ENCODE measurements at regions not wholly inside any gene's neighbourhood (a gene's known extent, or its start where the extent isn't known, plus 50 kb on each side); places are given as distances from the start of the nearest gene placed in this dataset.

DNA sequence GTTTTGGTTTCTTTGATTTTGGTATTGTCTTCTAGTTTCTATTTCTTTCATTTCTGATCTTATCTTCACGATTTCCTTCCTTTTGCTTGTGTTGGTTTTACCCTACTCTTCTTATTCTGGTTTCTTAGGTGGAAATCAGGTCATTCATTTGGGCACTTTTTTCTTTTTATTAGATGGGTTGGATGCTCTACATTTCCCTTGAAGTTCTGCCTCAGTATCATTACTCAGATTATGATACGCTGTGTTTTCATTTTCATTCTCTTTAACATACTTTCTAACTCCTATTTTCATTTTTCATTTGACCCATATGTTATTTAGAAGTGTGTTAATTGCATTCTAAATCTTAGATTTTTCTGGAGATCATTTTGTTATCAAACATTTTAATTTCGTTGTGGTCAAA is 108.6 kb downstream of the IRF8 start:
- no peak for TF ChIP-seq ZFX (IDR thresholded peaks at IDR 0.05)
- TF ChIP-seq, protein P1, sequence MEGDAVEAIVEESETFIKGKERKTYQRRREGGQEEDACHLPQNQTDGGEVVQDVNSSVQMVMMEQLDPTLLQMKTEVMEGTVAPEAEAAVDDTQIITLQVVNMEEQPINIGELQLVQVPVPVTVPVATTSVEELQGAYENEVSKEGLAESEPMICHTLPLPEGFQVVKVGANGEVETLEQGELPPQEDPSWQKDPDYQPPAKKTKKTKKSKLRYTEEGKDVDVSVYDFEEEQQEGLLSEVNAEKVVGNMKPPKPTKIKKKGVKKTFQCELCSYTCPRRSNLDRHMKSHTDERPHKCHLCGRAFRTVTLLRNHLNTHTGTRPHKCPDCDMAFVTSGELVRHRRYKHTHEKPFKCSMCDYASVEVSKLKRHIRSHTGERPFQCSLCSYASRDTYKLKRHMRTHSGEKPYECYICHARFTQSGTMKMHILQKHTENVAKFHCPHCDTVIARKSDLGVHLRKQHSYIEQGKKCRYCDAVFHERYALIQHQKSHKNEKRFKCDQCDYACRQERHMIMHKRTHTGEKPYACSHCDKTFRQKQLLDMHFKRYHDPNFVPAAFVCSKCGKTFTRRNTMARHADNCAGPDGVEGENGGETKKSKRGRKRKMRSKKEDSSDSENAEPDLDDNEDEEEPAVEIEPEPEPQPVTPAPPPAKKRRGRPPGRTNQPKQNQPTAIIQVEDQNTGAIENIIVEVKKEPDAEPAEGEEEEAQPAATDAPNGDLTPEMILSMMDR (conservative IDR thresholded peaks at IDR 0.05) = no peak

Data from C4-2B (cell line).